ENCODE measurements at regions not wholly inside any gene's neighbourhood (a gene's known extent, or its start where the extent isn't known, plus 50 kb on each side); places are given as distances from the start of the nearest gene placed in this dataset.

DNA sequence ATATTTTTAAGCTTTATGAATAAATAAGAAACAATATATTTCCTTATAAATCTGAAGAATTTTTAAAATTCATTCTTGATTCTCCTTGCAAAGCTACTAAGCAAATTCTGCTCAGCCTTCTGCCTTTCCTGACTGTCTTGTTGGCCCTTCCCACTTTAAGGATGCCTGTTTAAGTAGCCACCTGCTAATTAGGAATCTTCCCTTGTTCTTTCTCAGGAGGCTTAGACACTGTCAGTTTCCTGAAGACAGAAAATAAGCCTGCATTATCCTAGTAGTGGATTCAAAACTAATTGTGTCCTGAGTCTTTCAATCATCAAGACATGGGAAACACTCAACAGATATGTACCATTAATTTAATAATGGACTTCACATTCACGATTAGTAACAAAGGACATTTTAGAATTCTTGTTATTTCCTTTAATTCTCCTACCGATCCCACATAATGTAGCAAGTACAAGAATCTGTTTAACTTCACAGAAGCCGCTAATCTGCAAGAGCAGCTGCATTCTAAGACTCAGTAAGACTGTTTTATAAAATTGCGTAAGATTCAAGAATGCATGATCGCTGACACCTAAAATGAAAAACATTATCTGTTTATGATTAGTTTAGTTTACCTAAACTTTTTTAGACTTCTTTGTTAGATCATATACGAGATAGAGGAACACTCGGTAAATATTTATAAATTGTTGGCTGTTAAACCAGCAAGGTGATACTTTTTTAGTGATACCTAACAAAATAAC, 445.4 kb upstream of the DSEL start:
- DNase-seq: no peak

DNA sequence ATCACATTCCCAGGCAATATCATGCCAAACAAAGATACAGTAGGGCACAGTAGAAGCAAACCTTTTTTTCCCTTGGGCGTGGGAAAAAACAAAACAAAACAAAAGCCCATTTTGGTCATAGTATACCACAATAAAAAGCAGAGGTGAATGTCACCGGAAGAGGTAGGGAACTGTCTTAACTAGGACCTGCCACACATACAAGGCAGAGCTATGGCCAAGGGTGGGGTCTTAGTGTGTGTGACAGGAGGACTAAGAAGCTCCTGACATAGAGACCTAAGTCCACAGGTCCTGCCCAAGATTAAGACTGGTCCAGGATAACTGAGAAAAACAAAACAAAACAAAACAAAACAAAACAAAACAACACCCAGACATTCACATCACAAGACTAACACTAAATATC, 441.2 kb upstream of the DSEL start:
- no peak for DNase-seq

DNA sequence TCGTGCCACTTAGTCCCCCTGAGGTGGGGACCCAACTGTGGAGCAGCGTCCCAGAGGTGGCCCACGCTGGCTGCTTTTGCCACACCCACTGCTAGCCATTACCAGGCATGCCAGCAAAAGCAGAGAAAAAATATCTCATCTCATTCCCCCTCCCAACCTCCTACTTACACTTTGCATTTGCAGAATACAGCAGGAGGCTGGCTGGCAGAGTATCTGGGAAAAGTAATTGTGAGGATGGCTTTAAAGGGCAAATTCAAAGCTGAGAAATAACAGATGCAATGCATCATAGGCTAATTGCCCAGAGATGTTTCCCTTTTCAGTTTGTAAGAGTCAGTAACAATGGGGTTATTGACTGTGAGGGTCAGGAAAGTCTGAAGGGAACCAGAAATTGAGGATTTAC, 438.1 kb upstream of the DSEL start:
- no peak for DNase-seq

DNA sequence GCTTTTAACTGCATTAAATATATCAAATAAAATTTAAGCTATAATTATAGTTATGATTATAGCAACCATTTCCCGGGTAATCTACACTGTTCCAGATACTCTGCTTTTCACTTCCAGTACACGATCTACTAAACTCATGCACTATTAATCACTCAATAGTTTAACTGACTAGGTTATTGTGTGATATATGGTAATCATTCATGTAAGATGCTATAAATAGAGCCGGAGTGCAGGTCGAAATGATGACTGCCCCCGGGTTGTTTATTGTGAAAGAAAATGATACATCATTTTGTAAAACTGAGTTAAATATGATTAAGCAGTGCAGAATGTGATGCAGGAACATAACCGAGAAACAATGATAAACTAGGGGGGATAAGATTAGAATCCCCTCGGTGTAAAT, 434.6 kb upstream of the DSEL start:
- no peak for DNase-seq

DNA sequence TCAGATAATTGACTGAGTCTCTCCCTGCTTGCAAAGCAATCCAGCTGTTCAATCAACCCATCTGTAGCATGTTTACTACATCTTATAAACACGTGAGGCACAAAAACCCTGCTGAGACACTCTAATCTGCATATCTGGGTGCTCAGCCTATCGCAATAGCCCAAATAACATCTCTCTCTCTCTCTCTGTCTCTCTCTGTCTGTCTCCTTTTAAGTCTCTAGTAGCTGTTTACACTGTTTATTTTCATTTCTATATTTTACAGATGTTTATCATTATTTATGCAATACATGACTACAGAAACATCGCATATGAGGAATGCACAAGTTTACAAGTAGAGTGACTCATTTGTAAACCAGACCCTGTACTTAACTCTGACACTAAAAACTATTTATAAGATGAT, 422.1 kb upstream of the DSEL start:
- no peak for DNase-seq

DNA sequence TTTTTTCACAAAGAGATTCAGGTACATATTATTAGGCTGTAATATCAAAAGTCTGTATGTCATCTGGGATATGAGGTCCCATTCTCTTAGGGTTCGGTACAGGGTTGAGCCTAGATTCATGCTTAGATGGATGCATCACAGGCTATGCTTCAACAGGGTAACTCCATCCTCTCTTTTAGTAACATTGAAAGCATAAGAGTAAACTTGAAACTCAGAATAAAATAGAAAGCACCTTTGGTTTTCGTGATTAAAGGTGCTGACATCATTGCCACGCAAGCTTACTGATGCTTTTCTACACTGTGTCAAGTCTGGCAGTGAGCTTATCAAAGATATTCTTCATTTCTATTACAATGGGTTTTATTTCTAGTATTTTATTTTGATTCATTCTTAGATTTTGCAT, 419.1 kb upstream of the DSEL start:
- no peak for DNase-seq

DNA sequence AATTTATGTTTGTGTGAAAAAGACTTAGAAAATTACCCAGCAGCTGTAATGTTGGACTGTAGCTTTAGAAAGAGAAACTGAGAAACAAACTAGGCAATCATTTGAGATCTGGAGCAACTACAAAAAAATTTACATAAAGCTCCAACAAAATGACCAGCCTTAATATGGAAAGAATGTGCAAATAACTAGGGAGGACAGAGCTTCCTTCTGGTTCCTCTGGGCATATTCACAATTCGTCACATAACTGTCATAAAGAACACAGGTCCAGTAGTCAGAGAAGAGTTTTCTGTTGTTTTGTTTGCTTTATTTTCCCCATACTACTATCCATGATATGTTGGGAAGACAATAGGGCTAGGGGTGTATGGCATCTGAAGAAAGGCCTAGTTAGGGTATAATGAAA, 416.8 kb upstream of the DSEL start:
- no peak for DNase-seq

DNA sequence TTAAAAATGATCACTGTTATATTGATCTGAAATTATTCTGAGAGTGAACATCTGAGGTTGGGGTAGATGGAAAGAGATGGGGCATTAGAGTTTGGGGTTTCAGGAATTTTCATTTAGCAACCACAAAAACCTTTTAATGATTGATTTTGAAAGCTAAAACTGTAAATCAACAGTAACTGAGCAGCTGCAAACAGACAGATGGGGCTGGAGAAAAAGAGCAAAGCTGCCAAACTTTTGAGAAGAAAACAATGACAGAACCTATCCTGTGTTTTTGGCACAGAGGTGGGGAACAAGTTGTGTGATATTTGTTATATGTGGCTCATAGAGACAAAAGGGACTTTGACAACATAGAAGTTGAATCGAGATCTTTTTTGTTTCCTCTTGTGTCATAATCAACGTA, 415.8 kb upstream of the DSEL start:
- DNase-seq: no peak

DNA sequence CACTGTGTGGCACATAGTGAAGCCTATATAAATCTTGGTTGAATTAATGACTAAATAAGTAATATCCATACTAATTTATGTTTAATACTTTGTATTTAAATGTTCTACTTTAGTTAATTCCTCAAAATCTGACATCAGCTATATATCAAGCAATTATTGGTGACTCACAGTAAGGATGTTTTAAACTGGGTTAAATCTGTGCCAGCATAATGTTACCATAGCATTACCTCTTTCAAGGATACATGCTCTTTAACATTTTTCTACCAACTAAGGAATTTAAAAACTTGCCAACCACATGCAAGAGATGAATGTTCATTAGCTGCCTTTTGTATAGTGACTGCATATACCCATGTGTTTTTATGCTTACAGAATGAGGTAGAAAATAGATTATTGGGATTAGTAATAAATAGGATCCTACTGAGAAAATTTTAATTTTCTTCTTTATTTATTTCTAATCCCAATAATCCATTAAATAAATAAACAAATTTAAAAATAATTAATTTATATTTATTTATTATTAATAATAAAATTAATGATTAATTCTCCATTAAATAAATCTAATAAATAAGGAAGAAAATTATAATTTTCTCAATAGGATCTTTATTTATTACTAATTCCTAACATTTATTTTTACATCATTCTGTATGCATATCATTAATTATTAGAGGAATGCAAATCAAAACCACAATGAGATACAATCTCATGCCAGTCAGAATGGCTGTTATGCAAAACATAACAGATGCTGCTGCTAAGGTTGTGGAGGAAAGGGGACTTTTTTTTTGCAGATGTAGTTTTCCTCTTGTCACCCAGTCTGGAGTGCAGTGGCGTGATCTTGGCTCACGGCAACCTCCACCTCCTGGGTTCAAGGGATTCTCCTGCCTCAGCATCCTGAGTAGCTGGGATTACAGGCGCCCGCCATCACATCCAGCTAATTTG, 410.7 kb upstream of the DSEL start:
- no peak for DNase-seq

DNA sequence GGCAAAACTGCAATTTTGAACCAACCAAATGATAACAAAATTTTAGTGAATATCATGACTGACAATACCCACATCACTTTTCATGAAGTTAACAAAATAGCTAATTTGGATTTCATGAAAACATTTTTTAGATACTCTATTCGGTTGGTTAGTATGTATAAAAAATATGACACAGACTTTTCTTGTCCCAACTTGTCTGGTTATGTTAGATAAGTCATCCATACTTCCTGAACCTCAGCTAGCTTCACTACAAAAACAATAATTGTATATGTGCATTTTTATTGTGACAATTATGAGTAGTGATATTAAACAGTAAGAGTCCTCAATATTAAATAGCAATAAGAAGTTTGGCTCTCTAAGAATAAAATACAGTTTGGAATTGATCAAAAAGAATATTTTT, 408.1 kb upstream of the DSEL start:
- DNase-seq: no peak

DNA sequence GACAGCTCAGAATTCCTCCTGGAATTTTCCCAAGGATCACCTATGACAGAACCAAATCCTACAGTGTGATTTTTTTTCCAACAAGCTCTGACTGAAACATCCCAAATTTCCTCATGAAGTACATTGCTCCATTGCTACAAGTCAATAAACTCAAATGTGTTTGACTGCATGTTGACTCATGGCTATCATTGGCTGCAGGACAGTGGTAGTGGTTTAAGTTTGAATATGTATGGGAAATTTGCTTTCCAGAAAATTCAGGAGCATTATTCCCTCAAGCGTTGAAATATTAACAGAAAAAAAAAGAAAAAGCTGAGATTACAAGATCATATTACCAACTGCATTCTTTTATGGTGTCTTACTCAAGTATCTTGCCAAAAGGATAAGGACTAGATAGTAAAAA, 402.8 kb upstream of the DSEL start:
- no peak for DNase-seq

DNA sequence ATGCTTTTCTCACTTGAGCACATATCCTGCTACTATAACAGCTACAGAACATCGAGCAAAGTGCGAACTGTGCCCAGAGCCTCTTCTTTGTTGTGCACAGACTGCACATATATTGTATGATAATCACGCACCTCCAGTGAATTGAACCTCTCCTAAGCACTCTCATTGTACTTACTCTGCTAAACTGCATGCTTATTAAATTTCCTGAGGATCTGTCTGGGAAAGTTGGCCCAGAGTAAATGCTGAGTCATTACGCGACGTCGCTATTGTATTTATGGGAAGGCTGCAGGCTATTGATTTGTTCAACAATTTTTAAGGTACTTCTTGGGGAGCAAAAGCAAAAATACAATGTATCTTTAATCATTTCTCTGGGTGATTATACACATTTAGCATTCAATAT, 399.6 kb upstream of the DSEL start:
- DNase-seq: no peak

DNA sequence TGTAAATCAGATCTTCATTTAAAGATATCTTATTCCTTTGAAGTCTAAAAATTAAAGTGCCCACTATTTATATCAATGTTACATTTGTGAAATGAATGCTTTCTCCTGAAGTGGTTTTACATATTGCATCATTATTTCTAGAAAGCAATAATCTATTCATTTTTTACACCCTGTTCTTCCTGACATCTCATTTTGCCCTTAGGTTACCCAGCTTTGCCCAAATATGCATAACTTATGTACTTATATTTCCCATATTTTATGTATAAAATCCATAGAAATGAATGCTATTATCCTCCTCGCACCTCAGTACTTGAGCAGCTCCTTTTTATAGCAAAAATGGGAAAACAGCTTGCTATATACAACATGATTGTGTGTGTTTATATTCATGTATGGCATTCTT, 396.5 kb upstream of the DSEL start:
- DNase-seq: no peak

DNA sequence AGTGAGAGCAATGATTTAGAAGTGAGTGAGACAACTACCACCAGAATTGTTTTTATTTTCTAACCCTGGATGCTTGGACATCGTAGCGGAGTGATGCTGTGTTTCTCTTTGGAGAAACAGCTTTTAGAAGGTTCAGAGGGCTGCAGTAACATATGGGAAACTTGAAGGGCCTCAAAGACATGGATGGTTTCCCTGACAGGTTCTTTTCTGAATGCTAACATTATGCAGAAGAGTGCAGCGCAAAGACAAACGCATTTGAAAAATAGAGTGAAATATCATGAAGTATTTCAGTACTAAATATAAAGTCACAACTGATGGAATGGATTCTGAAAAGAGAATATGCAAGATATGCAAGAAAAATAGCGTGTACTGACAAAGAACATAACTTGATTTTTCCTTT, 385.1 kb upstream of the DSEL start:
- DNase-seq: no peak

DNA sequence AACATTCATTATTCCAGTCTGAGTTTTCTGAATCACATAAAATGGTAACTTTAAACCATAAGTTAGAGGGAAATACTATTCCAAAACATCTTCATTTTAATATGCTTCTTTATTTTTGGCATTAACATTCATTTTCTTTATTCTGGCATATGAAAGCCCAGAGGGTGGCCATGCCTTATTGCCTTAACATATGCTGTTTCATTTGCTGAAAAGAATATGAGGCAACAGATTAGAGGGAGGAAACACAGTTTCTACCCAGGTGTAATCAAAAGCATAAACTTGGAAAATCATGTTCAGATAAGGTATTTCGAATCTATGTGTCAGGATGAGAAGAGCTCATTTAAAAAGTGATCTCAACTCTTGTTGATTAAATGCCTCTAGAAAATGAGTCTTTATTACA, 379.9 kb upstream of the DSEL start:
- no peak for DNase-seq

DNA sequence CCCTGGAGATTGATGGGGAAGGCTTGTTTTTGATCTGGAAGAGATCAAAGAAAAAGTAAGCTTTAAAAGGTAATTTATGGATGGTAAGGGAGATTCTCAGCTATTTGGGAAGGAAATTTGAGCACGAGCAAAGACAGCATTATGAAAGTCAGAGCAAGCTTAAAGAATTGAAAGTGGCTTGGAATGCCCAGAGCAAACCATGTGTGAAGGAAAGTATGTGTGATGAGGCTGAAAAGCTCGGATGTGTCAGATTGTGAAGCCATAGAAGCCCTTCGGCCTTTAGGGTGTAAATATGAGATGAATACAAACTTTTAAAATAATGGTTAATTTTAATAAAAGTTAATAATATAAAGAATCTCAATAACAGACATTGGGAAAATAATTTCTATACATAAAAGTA, 377.4 kb upstream of the DSEL start:
- DNase-seq: no peak

DNA sequence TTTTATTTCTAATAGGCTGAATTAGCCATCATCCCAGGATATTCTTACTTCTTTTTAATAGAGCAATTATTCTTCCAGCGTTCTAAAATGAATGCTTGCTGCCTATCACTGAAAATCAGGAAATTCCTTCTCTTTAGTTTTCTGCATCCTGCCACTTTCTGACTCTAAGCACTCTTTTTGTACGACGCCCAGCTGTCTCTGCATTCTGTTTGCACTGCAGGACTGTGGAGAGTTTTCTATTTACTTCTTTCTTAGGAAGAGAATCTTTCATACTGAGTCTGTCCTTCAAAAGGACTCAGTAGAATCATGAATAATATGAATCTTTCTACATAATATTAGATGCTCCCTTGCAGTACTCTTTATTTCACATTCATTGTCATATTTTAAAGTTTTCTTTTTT, 360.4 kb upstream of the DSEL start:
- no peak for DNase-seq

DNA sequence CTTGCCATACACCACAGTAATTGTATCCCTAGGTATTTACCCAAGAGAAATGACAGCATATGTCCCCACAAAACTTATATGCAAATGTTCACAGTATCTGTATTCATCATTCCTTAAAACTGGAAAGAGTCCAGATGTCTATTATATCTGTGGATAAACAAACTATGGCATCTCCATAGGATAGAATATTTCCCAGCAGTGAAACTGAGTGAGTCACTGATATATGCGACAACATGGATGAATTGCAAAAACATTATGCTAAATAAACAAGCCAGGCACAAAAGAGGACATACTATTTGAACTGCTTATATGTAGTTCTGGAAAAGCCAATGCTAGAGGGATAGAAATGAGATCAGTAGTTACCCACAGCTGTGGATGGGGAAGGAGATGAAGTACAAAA, 359.4 kb upstream of the DSEL start:
- no peak for DNase-seq

DNA sequence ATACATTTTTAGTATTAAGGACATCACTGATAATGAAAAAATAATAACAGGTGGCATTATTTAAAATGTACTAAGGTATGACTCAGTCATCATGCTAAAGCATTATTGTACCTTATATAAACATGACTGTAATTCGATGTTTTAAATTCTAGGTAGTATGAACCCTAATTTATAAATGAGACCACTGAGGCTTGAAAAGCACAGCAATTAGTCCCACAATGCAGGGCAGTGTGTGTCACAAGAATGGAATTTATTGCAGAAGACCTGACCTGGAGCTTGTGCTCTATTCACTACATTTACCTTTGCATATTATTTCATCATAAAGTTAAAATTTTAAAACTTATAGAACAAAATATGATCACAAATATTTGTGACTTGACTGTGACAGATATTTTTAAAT, 358.5 kb upstream of the DSEL start:
- DNase-seq: no peak

DNA sequence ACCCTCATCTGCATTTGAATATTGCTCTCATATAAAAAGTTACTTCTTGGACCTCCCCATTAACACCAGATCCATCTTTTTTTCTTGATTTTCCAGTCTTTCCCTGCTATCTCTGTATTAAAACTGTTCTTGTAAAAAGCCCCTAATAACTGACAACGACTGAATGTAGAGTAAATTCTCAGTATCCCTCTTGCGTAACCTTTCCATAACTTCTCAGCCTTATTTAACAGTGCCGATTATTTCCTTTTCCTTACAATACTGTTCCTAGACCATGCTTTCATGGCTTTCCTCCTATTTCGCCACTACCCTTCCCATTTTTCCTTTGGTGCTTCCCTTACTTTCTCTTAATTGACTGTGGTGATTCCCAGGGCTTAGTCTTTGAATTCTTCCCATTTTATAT, 348.9 kb upstream of the DSEL start:
- no peak for DNase-seq

DNA sequence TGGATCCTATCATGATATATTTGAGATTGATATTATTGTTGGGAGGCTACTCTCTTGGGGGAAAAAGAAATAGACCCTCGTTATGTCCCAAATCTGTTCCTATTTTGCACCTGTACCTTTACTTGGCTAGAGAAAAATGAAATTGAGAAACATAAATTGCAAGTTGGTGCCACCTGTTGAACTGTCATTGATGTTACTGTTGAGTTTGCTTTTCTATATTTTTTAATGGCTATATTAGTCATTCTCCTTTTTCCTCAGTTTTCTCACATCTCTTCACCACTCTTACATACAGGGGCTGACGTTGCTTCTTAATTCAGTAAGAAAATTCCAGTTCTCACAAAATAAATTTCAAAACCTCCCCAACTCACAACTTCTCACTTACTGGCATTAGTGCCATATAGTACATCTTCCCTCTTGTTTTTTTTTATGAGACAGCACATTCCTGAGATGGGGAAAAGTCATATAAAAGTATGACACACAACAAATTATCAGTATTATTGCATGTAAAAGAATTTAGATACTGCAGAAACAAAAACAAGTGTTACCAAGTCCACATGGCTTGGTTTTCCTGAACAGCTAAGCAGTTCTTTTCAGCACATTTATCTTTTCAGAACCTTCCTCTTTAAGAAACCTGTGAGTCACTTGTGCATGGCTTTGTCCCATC, 348.3 kb upstream of the DSEL start:
- DNase-seq: no peak

DNA sequence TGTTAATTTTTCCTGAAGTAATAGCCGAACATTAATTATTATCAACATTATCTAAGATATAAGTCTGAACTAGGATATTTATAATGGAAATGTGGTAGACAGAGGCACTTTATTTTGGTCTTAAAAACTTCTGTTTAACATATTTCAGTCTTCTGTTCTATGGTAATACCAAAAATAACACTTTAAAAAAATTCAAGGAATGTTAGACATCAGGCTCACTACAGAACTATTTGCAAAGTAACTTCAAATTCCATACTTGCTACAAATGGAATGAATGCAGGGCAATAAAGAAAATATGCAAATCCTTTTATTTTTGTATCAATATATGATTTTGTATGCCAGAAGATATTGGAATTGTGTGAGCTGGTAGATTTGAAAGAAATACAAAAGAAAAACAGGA, 345.5 kb upstream of the DSEL start:
- peak in 1 of 2 experiments; percentile 2 for DNase-seq

DNA sequence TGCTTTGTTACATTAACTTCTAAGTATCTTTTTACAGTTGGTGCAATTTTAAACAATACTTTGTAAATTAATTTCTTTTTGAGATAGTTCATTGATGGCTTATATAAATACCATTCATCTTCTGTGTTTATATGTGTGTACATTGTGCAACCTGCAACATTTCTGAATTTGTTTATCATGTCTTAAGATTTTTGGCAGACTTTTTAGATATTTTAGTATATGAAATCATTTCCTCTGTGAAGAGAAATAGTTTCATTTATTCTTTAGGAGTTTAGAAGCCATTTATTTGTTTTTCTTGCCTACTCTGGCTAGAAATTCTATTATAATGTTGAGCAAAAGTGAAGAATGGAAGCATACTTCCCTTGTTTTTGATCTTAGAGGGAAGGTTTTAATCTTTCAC, 337.8 kb upstream of the DSEL start:
- DNase-seq: no peak
